Stimulated activated CD4-positive, alpha-beta T cell treated with anti-CD3 and anti-CD28 coated beads, TNF-alpha, amount 100 ng/mL, for 4 hours (primary cell): ENCODE measurements at regions not wholly inside any gene's neighbourhood (a gene's known extent, or its start where the extent isn't known, plus 50 kb on each side); places are given as distances from the start of the nearest gene placed in this dataset.

ENCODE experiments used
- DNase-seq, 3 experiments: peaks; one replicate each; pipeline ENCODE4 v3.0.0-alpha.2; 2020; ENCODE audit warnings: low read depth in 3 of 3

DNA sequence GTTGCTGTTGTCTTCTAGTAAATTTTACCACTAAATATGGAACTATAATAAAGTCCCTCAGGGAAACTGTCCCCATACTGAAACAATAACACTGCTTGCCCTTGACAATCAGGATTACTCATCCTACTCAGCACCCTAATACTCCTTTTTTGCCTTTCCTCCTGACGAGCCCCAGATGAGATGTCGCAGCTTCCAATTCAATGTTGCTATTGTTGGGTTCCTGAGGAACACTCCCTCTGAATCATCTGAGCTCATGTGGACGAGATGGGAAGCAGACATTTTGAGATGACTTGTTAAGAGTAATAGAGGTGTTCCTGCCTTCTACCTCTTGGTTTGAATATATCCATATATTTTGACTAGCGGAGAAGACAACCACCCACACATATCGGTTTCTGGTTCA lies 187.8 kb upstream of the FAM98A start:
- no peak for DNase-seq

DNA sequence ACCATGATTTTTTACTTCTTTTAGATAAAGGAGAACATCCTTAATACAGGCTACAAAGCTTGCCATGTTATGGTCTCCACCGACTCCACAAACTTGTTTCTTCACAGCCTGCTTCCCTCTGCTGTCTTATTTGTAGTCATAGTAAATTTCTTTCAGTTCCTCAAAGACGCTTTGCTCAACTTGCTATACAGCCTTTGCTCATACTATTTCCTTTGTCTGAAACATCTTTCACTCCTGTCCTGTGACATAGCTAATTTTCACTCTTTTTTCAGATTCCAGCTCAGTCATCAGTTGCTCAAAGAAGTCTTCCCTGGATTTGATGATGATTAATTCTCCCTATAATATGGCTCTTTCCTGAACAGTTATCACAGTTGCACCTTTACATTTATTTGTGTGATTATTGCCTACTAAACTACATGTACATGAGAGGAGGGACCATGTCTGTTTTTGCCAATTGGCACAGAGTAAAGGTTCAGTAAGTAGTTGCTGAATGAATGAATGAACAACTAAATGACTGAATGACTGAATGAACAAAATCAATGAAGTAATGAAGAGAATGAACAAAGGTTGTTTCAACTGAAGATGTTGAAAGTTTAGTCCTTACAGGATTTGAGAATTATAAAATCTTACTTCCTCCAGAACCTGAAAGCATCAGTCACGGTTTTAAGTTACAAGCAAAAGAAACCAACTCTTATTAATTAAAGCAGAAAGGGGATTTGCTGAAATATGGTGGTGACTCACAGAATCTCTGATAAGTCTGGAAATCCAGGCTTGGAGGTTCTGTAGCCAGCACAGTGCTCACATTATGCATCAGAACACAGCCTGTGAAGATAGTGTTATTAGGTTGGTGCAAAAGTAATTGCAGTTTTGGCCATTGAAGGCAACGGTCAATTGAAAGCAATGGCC lies 186.4 kb upstream of the FAM98A start:
- no peak for DNase-seq

DNA sequence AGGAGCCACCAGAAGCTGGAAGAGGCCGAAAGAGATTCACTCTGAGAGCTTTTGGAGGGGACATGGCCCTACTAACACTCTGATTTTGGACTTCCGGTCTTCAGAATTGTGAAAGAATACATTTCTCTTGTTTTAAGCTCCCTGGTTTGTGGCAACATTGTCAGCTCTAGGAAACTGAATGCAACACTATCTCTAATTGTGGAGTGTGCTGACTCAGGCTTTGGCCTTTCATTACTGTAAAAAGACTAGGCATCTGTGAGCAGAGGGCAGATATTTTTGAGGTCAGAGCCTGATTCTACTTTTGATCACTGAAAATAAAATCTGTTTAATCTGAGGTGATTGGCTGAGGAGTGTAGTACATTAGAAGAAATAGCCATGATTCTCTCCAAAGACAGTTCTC lies 185.4 kb upstream of the FAM98A start:
- DNase-seq, result no peak

DNA sequence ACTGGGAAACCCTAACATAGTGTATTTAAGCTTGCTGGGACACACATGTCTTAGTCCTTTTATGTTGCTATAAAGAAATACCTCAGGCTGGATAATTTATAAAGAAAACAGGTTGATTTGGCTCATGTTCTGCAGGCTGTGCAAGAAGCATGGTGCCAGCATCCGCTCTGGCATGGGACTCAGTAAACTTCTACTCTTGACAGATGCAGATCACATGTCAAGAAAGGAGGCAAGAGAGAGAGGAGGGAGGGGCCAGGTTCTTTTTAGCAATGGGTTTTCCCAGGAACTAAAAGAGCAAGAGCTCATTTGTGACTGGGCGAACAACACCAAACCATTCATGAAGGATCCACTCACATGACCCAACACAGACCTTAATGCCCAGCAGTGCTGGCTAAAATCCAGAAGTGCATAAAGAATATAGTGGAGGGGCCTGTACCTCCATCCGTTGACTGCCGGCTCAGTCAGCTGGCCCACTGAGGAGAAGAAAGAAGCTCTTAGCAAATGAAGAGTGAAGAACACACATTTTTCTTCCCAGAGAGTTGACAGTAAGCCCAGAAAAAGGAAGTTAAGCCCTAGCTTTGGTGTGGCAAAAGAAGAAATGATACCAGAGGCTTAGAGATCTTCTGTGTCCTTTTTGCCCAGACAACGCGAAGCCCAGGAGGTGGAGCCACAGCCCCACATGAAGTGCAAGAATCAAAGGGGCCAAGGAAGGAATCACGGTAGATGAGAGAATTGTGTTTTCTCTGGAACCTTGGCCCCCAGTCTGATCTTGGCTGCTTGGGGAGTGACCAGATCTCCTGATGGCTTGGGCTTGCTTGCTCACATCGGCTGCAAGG lies 183.5 kb upstream of the FAM98A start:
- no peak for DNase-seq

DNA sequence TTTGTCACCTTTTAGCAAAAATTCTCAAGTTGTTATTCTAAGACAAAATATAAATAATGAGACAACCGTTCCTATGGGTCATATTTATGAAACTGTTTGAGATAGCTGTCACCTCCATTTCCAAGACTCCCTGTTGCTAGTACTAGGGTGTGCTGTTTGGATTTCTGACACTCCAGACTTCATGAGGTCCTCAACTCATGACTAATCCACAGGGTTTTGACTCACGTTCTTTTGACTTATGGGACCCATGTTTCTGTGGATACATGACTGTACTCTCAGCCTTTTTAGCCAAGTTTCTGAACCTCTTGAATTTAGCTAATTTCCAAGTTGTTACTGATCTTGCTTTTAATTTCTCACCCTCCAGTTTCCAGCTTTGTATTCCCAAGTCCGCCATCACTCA lies 178.7 kb upstream of the FAM98A start:
- no peak for DNase-seq

- DNase-seq, result no peak
Measured at GRCh38 chr2:33775306-33775705, 176.2 kb upstream of the FAM98A start.

- no peak for DNase-seq
Measured at GRCh38 chr2:33770023-33770422, 170.9 kb upstream of the FAM98A start.

DNA sequence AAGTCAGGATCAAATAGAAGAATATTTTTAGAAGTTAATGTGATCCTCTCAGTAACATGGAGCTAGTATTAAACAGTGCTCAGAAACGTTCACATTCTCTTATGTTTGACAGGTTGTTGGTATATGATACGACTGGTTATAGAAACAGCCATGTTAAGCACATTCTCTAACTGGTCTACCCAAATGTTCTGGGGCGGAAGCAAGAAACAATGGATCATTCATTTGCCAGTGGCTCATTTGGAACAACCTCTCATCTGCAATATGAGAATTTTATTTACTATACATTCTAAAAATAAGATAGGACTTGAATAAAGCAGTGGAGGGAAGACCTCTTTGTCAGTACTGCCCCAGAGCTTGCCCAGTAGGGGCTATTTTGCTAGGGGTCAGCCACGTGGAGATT lies 167.1 kb upstream of the FAM98A start:
- no peak for DNase-seq

GRCh38 chr2:33765122-33765521 lies 166.0 kb upstream of the FAM98A start:
- DNase-seq, result no peak

GRCh38 chr2:33764551-33764950 lies 165.5 kb upstream of the FAM98A start:
- no peak for DNase-seq

DNA sequence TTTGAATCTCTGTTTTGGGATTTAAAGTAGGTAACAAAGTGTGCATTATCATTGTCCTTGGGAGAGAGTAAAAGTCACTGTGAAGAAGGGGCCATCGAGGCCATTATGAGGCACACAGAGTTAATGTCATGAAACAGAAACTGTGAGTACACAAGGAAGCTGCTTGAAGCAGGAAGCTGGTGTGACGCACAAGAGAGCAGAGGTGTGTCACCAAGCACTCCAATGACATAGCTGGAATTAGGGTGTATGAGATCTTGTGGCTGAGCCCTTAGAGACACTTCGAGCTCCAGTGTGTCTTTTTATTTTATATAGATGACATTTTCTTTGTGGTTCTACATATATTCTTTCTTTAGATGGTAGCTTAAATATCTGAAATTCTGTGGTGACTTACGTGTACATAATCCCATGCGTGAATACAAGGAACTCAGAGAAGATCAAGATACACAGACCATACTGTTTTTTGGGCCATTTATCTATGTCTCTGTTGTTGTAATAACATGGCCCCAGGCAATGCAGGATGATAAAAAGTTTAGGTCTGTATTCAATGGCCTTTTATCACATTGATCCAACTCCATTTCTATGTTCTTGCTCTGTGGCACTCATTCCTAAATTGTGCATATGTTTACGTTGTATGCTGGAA lies 164.7 kb upstream of the FAM98A start:
- DNase-seq, result no peak

GRCh38 chr2:33762636-33763035 lies 163.5 kb upstream of the FAM98A start:
- DNase-seq, result no peak

- no peak for DNase-seq
Measured at GRCh38 chr2:33746208-33746800, 147.2 kb upstream of the FAM98A start.

GRCh38 chr2:33735096-33735495 lies 136.0 kb upstream of the FAM98A start:
- no peak for DNase-seq

- DNase-seq, result no peak
Measured at GRCh38 chr2:33730804-33731203, 131.7 kb upstream of the FAM98A start.

DNA sequence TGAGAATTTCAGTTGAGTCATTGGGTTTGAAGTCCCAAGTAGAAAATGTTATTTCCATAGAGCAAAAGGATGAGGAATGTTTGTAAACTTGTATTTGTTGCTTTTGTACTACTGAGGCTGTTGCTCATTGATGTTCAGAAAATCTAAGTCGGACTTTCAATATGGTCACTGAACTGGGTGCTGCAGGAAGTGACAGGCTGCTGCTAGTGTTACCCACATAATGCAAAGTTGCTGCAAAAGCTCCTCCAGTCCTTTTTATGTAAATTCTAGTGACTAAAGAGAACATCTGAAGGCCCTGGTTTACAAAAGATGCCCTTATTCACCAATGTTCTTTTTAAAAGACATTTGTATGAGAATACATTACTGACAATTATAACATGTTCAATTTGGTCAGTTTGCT lies 131.1 kb upstream of the FAM98A start:
- no peak for DNase-seq

DNA sequence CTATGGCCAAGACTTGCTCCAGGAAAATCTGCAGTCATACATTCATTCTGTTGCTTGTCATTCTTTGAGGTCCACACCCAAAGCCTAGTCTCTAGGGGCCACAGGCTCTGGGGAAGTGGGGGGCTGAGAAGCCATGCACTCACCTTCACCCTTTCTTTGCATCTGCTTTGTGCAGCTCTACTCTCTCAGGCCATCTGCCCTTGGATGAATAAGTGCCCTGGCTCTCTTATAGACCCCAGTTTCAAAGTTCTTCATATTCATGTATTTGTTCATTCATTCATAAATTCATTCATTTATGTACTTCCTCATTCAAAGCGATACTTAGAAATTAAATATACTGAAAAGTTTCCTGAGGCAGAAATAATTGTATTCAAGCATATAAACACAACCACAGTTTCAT lies 130.3 kb upstream of the FAM98A start:
- DNase-seq, result no peak

DNA sequence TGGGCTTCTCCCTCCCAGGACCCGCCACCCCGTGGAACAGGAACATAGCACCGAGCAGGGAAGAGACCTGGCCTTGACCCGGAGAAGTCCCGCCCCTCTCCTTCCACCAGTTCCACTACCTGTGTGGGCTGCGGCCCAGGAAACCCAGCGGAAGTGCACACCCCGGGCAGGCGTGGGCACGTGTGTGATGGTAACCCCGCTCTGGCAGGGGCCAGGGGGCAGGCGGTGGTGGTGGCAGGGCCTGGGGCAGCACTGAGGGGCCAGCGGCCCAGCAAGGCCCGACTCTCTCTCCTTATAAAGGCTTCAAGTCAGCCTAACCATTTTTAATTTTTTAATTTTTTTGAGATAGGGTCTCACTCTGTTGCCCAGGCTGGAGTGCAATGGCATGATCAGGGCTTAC lies 129.0 kb upstream of the FAM98A start:
- DNase-seq, result no peak

DNA sequence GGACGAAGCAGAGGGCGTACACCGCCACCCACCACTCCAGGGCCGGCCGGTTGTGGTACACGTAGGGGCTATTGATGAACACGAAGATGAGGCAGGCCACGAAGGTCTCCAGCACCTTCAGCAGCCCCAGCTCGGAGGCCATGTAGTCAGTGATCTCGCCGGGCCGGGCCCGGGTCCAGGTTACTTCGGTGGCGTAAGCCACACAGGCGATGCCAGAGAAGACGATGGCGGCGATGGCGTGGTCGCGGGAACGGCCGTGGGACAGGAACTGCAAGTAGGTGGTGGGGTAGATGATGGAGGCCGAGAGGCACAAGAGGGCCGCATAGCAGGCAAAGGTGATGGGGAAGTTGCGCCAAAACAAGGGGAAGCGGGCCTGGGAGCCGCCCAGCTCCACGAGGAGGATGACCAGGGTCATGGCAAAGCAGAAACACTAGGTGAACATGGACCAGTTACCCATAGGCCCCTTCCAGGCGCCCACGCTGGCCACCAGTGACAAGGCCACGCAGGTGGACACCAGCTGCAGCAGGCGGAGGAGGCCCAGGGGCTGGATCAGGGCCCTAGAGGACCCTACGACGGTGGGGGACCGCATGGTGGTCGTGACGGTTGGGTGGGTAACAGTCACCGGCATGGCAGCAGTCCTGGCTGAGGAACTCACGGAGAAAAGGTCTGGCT lies 128.4 kb upstream of the FAM98A start:
- no peak for DNase-seq

- DNase-seq, result no peak
Measured at GRCh38 chr2:33726415-33726814, 127.3 kb upstream of the FAM98A start.

DNA sequence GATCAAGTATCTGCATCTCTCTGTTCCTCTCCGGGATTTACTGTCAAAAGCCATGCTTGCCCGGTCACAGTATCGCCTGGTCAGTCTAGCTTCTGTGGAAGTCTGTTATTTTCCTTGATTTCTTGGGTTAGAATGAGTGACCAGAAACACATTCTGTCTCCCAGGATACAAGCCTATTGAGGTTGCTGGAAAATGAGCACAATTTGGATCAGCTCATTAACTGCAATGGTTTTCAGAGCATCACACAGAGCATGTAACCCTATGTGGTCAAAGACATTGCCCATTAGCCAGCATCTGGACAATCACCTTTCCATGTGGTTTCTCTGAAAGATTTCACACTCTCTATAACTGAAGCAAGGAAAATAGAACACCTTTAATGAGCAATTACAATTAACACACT lies 124.2 kb upstream of the FAM98A start:
- DNase-seq, result no peak

GRCh38 chr2:33719067-33719466 lies 120.0 kb upstream of the FAM98A start:
- no peak for DNase-seq
